ENCODE measurements at regions not wholly inside any gene's neighbourhood (a gene's known extent, or its start where the extent isn't known, plus 50 kb on each side); places are given as distances from the start of the nearest gene placed in this dataset.

DNA sequence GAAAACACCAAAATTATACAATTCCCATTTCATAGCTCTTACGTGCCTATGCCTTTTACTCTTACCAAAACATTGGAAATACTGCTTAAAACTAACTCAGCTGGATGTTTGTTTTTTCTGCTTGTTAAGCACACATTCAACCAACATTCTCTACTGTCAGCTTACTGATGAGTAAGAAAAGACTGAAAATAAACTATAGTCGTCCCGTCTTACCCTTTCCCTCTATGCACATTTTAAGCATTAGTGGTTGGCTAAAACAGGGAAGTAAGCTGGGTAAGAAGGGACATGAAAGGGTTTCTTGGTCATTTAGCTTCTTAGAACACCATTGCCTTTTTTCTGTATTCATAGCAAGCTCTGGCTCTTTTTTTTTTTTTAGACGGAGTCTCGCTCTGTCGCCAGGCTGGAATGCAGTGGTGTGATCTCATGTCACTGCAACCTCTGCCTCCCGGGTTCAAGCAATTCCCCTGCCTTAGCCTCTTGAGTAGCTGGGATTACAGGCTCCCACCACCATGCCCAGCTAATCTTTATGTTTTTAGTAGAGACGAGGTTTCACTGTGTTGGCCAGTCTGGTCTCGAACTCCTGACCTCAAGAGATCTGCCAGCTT, 232.1 kb upstream of the PCSK5 start:
- TF ChIP-seq EZH2 (IDR thresholded peaks at IDR 0.05; ENCODE audit: low read depth, unreplicated experiment) (no peak), POLR2AphosphoS5 (IDR thresholded peaks at IDR 0.05; ENCODE audit: low read depth) (no peak), JUNB (IDR thresholded peaks at IDR 0.05; ENCODE audit: unreplicated experiment) (no peak), EZH2phosphoT487 (IDR thresholded peaks at IDR 0.05; ENCODE audit: unreplicated experiment) (no peak), STAT1 (IDR thresholded peaks at IDR 0.05; ENCODE audit: unreplicated experiment) (no peak), CREB1 (CRISPR knock-in tag; IDR thresholded peaks at IDR 0.05; ENCODE audit: low read depth) (no peak), ZNF331 (CRISPR knock-in tag; IDR thresholded peaks at IDR 0.05; ENCODE audit: low read depth) (no peak)
- TF ChIP-seq, protein P1, sequence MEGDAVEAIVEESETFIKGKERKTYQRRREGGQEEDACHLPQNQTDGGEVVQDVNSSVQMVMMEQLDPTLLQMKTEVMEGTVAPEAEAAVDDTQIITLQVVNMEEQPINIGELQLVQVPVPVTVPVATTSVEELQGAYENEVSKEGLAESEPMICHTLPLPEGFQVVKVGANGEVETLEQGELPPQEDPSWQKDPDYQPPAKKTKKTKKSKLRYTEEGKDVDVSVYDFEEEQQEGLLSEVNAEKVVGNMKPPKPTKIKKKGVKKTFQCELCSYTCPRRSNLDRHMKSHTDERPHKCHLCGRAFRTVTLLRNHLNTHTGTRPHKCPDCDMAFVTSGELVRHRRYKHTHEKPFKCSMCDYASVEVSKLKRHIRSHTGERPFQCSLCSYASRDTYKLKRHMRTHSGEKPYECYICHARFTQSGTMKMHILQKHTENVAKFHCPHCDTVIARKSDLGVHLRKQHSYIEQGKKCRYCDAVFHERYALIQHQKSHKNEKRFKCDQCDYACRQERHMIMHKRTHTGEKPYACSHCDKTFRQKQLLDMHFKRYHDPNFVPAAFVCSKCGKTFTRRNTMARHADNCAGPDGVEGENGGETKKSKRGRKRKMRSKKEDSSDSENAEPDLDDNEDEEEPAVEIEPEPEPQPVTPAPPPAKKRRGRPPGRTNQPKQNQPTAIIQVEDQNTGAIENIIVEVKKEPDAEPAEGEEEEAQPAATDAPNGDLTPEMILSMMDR (conservative IDR thresholded peaks at IDR 0.05; ENCODE audit: low read depth in 2 of 2) = no peak
- TF ChIP-seq, protein P2, sequence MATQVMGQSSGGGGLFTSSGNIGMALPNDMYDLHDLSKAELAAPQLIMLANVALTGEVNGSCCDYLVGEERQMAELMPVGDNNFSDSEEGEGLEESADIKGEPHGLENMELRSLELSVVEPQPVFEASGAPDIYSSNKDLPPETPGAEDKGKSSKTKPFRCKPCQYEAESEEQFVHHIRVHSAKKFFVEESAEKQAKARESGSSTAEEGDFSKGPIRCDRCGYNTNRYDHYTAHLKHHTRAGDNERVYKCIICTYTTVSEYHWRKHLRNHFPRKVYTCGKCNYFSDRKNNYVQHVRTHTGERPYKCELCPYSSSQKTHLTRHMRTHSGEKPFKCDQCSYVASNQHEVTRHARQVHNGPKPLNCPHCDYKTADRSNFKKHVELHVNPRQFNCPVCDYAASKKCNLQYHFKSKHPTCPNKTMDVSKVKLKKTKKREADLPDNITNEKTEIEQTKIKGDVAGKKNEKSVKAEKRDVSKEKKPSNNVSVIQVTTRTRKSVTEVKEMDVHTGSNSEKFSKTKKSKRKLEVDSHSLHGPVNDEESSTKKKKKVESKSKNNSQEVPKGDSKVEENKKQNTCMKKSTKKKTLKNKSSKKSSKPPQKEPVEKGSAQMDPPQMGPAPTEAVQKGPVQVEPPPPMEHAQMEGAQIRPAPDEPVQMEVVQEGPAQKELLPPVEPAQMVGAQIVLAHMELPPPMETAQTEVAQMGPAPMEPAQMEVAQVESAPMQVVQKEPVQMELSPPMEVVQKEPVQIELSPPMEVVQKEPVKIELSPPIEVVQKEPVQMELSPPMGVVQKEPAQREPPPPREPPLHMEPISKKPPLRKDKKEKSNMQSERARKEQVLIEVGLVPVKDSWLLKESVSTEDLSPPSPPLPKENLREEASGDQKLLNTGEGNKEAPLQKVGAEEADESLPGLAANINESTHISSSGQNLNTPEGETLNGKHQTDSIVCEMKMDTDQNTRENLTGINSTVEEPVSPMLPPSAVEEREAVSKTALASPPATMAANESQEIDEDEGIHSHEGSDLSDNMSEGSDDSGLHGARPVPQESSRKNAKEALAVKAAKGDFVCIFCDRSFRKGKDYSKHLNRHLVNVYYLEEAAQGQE (IDR thresholded peaks at IDR 0.05; ENCODE audit: unreplicated experiment) = no peak
- TF ChIP-seq, protein P3, sequence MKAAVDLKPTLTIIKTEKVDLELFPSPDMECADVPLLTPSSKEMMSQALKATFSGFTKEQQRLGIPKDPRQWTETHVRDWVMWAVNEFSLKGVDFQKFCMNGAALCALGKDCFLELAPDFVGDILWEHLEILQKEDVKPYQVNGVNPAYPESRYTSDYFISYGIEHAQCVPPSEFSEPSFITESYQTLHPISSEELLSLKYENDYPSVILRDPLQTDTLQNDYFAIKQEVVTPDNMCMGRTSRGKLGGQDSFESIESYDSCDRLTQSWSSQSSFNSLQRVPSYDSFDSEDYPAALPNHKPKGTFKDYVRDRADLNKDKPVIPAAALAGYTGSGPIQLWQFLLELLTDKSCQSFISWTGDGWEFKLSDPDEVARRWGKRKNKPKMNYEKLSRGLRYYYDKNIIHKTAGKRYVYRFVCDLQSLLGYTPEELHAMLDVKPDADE (IDR thresholded peaks at IDR 0.05) = no peak
